Stomach (tissue), 8 donors: ENCODE measurements at regions not wholly inside any gene's neighbourhood (a gene's known extent, or its start where the extent isn't known, plus 50 kb on each side); places are given as distances from the start of the nearest gene placed in this dataset.

Source experiments
- DNase-seq, 2 donors: peaks; one replicate each; pipeline versions ENCODE4 v3.0.0 to v3.0.0-alpha.2; 2013 to 2019
- H3K27ac ChIP-seq, 5 donors: fragments of 200-600 bp in 4 of 5; sonication (generic) in 4 of 5; one replicate each; pipeline ENCODE4 v1.5.1; 2013 to 2019; ENCODE audit warnings: mild to moderate bottlenecking in 1 of 5, moderate library complexity in 1 of 5
- H3K27me3 ChIP-seq, 3 donors: fragments of 200-600 bp; sonication (generic); one replicate each; pipeline ENCODE4 v1.5.1; 2017 to 2019; ENCODE audit warnings: mixed run types in 1 of 3
- H3K36me3 ChIP-seq, 4 donors: fragments of 200-600 bp; sonication (generic); 1 replicate in 3 of 4; 2 replicates in 1 of 4; pipeline ENCODE4 v1.5.1; 2016 to 2019
- H3K4me1 ChIP-seq, 4 donors: fragments of 200-600 bp; sonication (generic); one replicate each; pipeline ENCODE4 v1.5.1; 2016 to 2019
- H3K4me3 ChIP-seq, 4 donors: fragments of 200-600 bp; sonication (generic) in 3 of 4; one replicate each; pipeline ENCODE4 v1.5.1; 2016 to 2019; ENCODE audit warnings: mild to moderate bottlenecking in 1 of 4
- H3K9me3 ChIP-seq, 4 donors: fragments of 200-600 bp; sonication (generic); one replicate each; pipeline ENCODE4 v1.5.1; 2016 to 2019
- CTCF ChIP-seq, 7 experiments: fragments of 450-650 bp in 4 of 7; fragments of 200-600 bp in 3 of 7; sonication (generic) in 3 of 7; IDR thresholded peaks; one replicate each; pipeline ENCODE4 v1.5.1; 2016 to 2019; ENCODE audit warnings: antibody characterized with exemption in 7 of 7, control low read depth in 2 of 7, mild to moderate bottlenecking in 1 of 7
- EP300 ChIP-seq: sonication (generic); formaldehyde crosslinking; IDR thresholded peaks from one replicate; pipeline ENCODE4 v1.6.1; 2017; ENCODE audit warnings: antibody characterized with exemption
- POLR2A ChIP-seq, 4 donors: fragments of 450-650 bp; IDR thresholded peaks; one replicate each; pipeline ENCODE4 v1.6.1; 2016; ENCODE audit warnings: antibody characterized with exemption in 4 of 4, control low read depth in 2 of 4, mild to moderate bottlenecking in 1 of 4, moderate library complexity in 1 of 4
- POLR2AphosphoS5 ChIP-seq, 3 donors: sonication (generic); formaldehyde crosslinking; IDR thresholded peaks; one replicate each; pipeline ENCODE4 v1.6.1; 2016; ENCODE audit warnings: antibody characterized with exemption in 3 of 3
- WGBS, 5 donors: extraction: QIAGEN DNeasy Blood & Tissue Kit in 3 of 5; methylation state at CpG; one replicate each; pipeline versions ENCODE4 v1.1.5 to v1.1.7; 2013 to 2018; 5-methylcytosine and 5-hydroxymethylcytosine counted together
- intact Hi-C: fragments of 100-400 bp; cut with DNase I; formaldehyde crosslinking; loops from one replicate; pipeline ENCODE4 v1.15.1; 2023; ENCODE audit warnings: low total_unique reads
- donor health status: healthy with polysubstance abuse.
- donor health status: Bipolar disorder and iron deficiency.
- donor health status: healthy.

GRCh38 chr5:171619196-171619595 is 166.4 kb upstream of the SMIM23 start:
- DNase-seq: no peak
- Histone ChIP-seq H3K9me3 (no peaks in the 10 kb centered on the region), H3K27ac (no peak overlapping the region), H3K27me3 (peaks cover 0 to 50% (median 6%) of the 10 kb centered on the region in 3 donors), H3K36me3 (no peaks in the 10 kb centered on the region), H3K4me3 (no peak overlapping the region), H3K4me1 (no peaks in the 10 kb centered on the region)
- no peak for TF ChIP-seq POLR2A (IDR thresholded peaks at IDR 0.05)
- no peak for TF ChIP-seq CTCF (IDR thresholded peaks at IDR 0.05)
- no peak for TF ChIP-seq POLR2AphosphoS5 (IDR thresholded peaks at IDR 0.05)
- TF ChIP-seq EP300: no peak
- 72 to 92% (median 76%) methylated on average over 2 to 7 of the region's 7 CpGs for WGBS, 5 donors
- intact Hi-C loops: no loop called here

- intact Hi-C loops: no loop called here
- no peak for DNase-seq
- H3K36me3 ChIP-seq: no peaks in the 10 kb centered on the region
- no peaks in the 10 kb centered on the region for H3K9me3 ChIP-seq
- no peaks in the 10 kb centered on the region for H3K4me1 ChIP-seq
- H3K4me3 ChIP-seq: no peak overlapping the region
- 72 to 86% (median 75%) methylated on average over 3 of the region's 3 CpGs for WGBS, 5 donors
- H3K27ac ChIP-seq: no peak overlapping the region
- TF ChIP-seq EP300: no peak
- TF ChIP-seq POLR2A (IDR thresholded peaks at IDR 0.05): no peak
- TF ChIP-seq CTCF (IDR thresholded peaks at IDR 0.05): no peak
- peaks cover 0 to 44% (median 6%) of the 10 kb centered on the region in 3 donors for H3K27me3 ChIP-seq
These were observed 165.9 kb upstream of the SMIM23 start for GRCh38 chr5:171619744-171620143.

GRCh38 chr5:171622010-171622409 is 163.6 kb upstream of the SMIM23 start:
- peaks cover 0 to 35% (median 7%) of the 10 kb centered on the region in 3 donors for H3K27me3 ChIP-seq
- H3K27ac ChIP-seq: no peak overlapping the region
- intact Hi-C loops: no loop called here
- no peaks in the 10 kb centered on the region for H3K36me3 ChIP-seq
- WGBS, 5 donors: 62 to 100% (median 77%) methylated on average over 1 to 2 of the region's 2 CpGs
- no peaks in the 10 kb centered on the region for H3K9me3 ChIP-seq
- no peak for DNase-seq
- TF ChIP-seq POLR2A (IDR thresholded peaks at IDR 0.05) (no peak), CTCF (IDR thresholded peaks at IDR 0.05) (no peak), POLR2AphosphoS5 (IDR thresholded peaks at IDR 0.05) (no peak), EP300 (no peak)
- H3K4me1 ChIP-seq: no peaks in the 10 kb centered on the region
- no peak overlapping the region for H3K4me3 ChIP-seq

GRCh38 chr5:171623107-171623506 is 162.5 kb upstream of the SMIM23 start:
- no peak for TF ChIP-seq CTCF (IDR thresholded peaks at IDR 0.05)
- TF ChIP-seq POLR2A (IDR thresholded peaks at IDR 0.05): no peak
- no peak for TF ChIP-seq POLR2AphosphoS5 (IDR thresholded peaks at IDR 0.05)
- TF ChIP-seq EP300: no peak
- Histone ChIP-seq H3K36me3 (no peaks in the 10 kb centered on the region), H3K4me3 (no peak overlapping the region), H3K27ac (no peak overlapping the region), H3K4me1 (no peaks in the 10 kb centered on the region), H3K9me3 (no peaks in the 10 kb centered on the region), H3K27me3 (peaks cover 0 to 32% (median 7%) of the 10 kb centered on the region in 3 donors)
- intact Hi-C loops: no loop called here
- WGBS, 5 donors: 65 to 77% (median 75%) methylated on average over 2 of the region's 2 CpGs
- no peak for DNase-seq
